Activated naive CD4-positive, alpha-beta T cell treated with anti-CD3 and anti-CD28 coated beads, Interleukin-2, amount 10 ng/mL, durations not matched to agents 7 days and 5 days (primary cell): ENCODE measurements at regions not wholly inside any gene's neighbourhood (a gene's known extent, or its start where the extent isn't known, plus 50 kb on each side); places are given as distances from the start of the nearest gene placed in this dataset.
"Not testable (repeated sequence)": the region's sequence is repeated elsewhere in the genome, so short reads cannot be mapped to it uniquely, and the experiment has no call there.

ENCODE experiments used
- CTCF ChIA-PET: fragments of 350-600 bp; sonication (Branson Sonifier 250); formaldehyde crosslinking; loops from one replicate; lab custom pipeline; 2021; ENCODE audit warnings: antibody characterized with exemption; lab: Charles Lee
- DNase-seq: peaks from one replicate; pipeline ENCODE4 v3.0.0-alpha.2; 2020
- H3K27ac Mint-ChIP-seq: one replicate; pipeline ENCODE4 v1.8.0; 2021; ENCODE audit warnings: mild to moderate bottlenecking, moderate library complexity, mixed read lengths
- H3K27me3 Mint-ChIP-seq: one replicate; pipeline ENCODE4 v1.8.0; 2021; ENCODE audit warnings: mild to moderate bottlenecking, mixed read lengths
- H3K36me3 Mint-ChIP-seq: one replicate; pipeline ENCODE4 v1.8.0; 2021; ENCODE audit warnings: mixed read lengths
- H3K4me1 Mint-ChIP-seq: one replicate; pipeline ENCODE4 v1.8.0; 2021; ENCODE audit warnings: mixed read lengths
- H3K4me3 Mint-ChIP-seq: one replicate; pipeline ENCODE4 v1.8.0; 2021; ENCODE audit warnings: mild to moderate bottlenecking, moderate library complexity, mixed read lengths
- H3K9me3 Mint-ChIP-seq: one replicate; pipeline ENCODE4 v1.8.0; 2021; ENCODE audit warnings: mixed read lengths

DNA sequence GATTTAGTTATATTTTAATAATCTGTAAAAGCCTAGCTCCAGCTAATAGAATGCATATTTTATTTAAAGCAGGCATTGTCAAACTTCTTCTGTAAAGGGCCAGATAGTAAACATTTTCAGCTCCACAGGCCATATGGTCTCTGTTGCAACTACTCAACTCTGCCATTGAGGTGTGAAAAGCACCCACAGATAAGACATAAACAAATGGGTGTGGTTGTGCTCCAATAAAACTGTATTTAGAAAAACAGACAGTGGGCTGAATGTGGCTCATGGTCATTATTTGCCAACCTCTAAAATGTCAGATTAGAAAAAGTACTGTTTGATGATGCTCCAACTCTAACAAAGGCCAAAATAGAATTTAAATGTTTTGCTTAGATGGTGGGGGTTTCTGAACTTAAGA is 519.9 kb downstream of the RNF144A start:
- peaks cover 41% of the 10 kb centered on the region for H3K4me1 Mint-ChIP-seq
- H3K9me3 Mint-ChIP-seq, result peaks cover 22% of the 10 kb centered on the region
- peak overlapping the region; percentile 91 for H3K27ac Mint-ChIP-seq
- CTCF ChIA-PET, result interaction anchor here (0.8 to 1.4 kb wide), 3 partner anchors 15 to 1247 kb away, joined by 3 to 4 read pairs (median 4); no protein-coding TSS in a partner anchor
- H3K27me3 Mint-ChIP-seq, result no peaks in the 10 kb centered on the region
- no peak for DNase-seq
- no peak overlapping the region for H3K4me3 Mint-ChIP-seq
- H3K36me3 Mint-ChIP-seq, result peaks cover 13% of the 10 kb centered on the region

DNA sequence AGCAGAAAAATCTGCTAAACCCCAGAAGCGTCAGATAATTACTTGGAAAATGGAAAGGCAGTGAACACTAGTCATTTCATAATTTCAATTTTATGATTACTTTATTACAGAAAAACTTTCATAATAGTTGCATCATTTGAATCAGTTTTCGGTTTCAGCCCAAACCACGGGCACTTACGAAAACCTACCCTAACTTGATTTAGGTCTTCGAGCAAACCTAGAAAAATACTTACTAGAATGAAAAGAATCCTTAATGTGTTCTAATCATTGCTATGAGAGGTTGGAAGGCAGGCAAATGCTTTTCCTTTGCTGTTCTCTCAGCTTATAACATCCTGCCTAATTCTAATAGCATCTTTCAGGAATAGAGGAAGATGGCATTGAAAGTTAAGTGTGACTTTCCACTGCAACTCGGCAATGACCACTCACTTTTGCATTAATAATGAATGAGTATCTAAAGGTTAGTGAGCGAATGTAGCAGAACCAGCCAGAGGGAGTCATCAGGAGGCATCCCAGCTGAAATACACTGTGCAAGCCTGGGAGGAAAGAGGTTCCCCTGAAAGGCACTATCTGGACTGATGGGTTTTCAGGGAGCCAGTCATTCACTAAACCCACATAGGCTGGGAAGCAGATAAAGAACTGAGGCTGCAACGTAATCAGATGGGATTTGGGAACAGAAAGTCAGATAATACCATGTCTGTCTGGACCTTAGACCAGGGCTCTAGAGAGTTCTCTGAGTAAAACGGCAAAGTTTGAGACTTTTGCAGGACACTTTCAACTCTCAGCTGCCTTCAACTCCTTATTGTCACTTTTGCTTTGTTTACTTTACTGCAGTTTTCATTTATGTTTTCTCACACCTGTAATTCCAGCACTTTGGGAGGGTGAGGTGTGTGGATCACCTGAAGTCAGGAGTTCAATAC is 520.8 kb downstream of the RNF144A start:
- no peaks in the 10 kb centered on the region for H3K27me3 Mint-ChIP-seq
- peaks cover 18% of the 10 kb centered on the region for H3K9me3 Mint-ChIP-seq
- no peak overlapping the region for H3K4me3 Mint-ChIP-seq
- CTCF ChIA-PET, result no interaction called here
- H3K4me1 Mint-ChIP-seq, result peaks cover 43% of the 10 kb centered on the region
- peak overlapping the region; percentile 91 for H3K27ac Mint-ChIP-seq
- H3K36me3 Mint-ChIP-seq, result peaks cover 10% of the 10 kb centered on the region
- peak; percentile 33 for DNase-seq

DNA sequence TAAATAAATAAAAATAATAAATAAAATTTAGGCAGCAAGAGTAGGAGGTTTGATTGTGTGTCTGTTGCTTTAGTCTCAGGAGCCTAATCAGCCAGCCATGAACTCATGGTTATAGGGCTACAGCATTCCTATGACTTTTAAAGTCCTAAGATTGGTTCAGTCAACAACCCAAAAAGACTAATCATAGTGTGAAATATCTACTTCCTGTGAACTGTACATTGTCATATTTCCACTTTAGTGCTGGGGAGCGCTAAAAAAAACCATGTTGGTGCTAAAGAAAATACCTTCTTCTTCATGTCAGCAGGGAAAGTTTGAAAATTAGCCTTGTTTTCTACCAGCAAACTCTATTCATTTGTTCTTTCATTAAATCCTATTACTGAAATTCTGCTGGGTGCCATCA is 521.6 kb downstream of the RNF144A start:
- Mint-ChIP-seq H3K9me3 (peaks cover 15% of the 10 kb centered on the region), H3K4me3 (no peak overlapping the region), H3K4me1 (peaks cover 48% of the 10 kb centered on the region), H3K27ac (peak overlapping the region; percentile 5), H3K27me3 (no peaks in the 10 kb centered on the region), H3K36me3 (peaks cover 9% of the 10 kb centered on the region)
- CTCF ChIA-PET, result no interaction called here
- DNase-seq, result no peak

DNA sequence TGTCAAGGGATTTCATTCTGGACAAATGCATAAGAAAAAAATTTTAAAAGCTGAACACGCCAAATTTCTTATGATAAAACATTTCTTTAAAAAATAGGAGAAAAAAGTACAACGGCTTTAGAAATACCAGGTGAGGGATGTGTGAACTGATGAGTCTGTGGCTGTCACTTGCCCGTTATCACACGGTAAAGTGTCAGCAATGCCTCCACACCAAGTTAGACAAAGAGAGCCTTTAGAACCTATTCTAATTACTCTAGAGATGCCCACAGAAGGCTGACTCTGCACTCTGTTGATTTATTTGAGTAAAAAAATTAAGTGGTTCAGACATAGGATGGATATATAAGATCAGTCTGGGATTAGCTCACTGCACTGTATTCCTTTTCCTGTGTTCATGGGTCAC is 523.8 kb downstream of the RNF144A start:
- Mint-ChIP-seq H3K4me1 (peaks cover 49% of the 10 kb centered on the region), H3K27me3 (no peaks in the 10 kb centered on the region), H3K27ac (no peak overlapping the region), H3K4me3 (no peak overlapping the region), H3K9me3 (peaks cover 9% of the 10 kb centered on the region), H3K36me3 (peaks cover 9% of the 10 kb centered on the region)
- CTCF ChIA-PET, result no interaction called here
- DNase-seq, result no peak

DNA sequence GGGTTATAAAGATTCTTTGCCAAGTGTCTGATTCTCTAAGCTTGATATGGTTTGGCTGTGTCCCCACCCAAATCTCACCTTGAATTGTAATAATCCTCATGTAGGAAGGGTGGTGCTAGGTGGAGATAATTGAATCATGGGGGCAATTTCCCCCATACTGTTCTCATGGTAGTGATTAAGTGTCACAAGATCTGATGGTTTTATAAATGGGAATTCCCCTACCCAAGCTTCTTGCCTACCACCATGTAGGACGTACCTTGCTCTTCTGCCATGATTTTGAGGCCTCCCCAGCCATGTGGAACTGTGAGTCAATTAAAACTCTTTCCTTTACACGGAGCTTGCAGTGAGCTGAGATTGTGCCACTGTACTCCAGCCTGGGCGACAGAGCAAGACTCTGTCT is 524.6 kb downstream of the RNF144A start:
- H3K27me3 Mint-ChIP-seq, H3K27ac Mint-ChIP-seq, DNase-seq, H3K36me3 Mint-ChIP-seq, H3K4me3 Mint-ChIP-seq: not testable (repeated sequence)
- CTCF ChIA-PET, result interaction anchor here (1.4 kb wide), 1 partner anchor 9 kb away, joined by 3 read pairs; no protein-coding TSS in a partner anchor
- peaks cover 10% of the 10 kb centered on the region for H3K9me3 Mint-ChIP-seq
- H3K4me1 Mint-ChIP-seq, result peaks cover 43% of the 10 kb centered on the region

DNA sequence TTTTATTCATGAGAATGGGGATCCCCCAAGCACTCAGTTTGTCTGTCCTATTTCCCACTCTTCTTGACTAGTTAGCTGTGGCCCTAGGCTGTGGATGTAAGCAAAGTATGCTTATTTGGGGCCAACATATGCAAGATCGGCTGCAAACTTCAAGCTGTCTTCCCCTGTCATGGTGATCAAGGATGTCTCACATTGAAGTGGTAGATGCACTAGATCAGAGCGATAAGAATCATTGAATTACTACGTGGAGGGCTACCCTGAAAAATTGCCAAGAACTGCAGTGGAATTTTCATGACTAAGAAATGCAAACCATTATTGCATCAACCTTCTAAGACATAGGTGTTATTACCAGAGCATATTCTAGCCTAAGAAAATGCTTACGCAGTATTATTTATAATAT is 527.4 kb downstream of the RNF144A start:
- CTCF ChIA-PET, result interaction anchor here (0.9 kb wide), 1 partner anchor 11 kb away, joined by 3 read pairs; no protein-coding TSS in a partner anchor
- peaks cover 12% of the 10 kb centered on the region for H3K9me3 Mint-ChIP-seq
- H3K36me3 Mint-ChIP-seq, result peaks cover 9% of the 10 kb centered on the region
- no peak overlapping the region for H3K4me3 Mint-ChIP-seq
- H3K4me1 Mint-ChIP-seq, result peaks cover 34% of the 10 kb centered on the region
- no peaks in the 10 kb centered on the region for H3K27me3 Mint-ChIP-seq
- DNase-seq, result no peak
- H3K27ac Mint-ChIP-seq, result no peak overlapping the region

DNA sequence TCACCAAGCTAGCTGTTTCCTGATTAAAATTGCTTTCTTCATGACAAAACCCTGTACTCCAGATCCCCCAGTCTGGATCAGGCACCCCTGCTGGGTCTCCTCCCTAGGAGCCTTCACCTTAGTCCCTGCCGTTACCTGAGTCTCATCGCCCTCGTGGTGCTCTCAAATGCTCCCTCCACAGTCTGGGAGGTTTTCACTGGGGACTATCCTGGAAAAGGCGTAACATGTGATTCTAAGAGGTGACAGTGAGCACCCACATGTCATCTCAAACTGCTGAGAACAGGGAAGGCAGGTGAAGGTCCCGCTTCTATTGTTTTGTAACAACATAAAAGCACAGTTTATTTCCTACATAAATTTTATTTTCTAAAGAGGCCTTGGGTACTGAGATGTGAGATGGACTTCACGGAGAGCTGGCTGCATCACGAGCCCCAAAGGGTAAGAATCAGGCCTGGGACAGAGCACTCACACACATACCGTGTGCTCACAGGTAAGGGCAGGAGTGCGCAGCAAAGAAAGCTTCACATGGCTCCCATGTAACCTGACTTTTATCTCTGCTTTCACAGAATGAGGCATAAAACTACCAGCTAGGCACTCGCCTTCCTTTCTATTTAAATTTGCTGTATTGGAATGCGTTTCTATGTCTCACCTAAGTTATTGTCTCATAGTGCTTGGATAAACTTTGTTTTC is 531.5 kb downstream of the RNF144A start:
- Mint-ChIP-seq H3K36me3 (peaks cover 7% of the 10 kb centered on the region), H3K27ac (peak overlapping the region; percentile 94), H3K9me3 (peaks cover 12% of the 10 kb centered on the region), H3K27me3 (no peaks in the 10 kb centered on the region), H3K4me3 (no peak overlapping the region), H3K4me1 (peaks cover 64% of the 10 kb centered on the region)
- CTCF ChIA-PET, result interaction anchor here (1.4 kb wide), 1 partner anchor 21 kb away, joined by 4 read pairs; no protein-coding TSS in a partner anchor
- no peak for DNase-seq

DNA sequence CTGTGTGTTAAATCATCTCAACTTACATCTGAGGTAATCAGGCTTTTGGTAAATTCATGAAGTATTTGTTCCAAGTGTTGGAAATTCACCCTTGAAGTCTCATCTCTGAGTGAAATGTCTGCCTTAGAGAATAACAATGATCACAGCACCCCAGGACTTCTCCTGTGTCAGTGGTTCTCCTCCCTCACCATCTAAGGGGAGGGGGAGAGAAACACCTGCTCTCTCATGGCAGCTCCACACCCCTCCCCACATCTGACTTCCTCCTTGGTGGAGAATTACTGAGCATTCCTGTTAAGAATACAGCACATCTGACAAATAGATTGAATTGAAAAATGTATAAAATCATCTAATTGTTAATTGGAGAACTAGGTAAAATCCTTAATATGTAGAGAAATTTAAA is 532.1 kb downstream of the RNF144A start:
- CTCF ChIA-PET, result interaction anchor here (1.4 kb wide), 1 partner anchor 21 kb away, joined by 4 read pairs; no protein-coding TSS in a partner anchor
- Mint-ChIP-seq H3K27me3 (no peaks in the 10 kb centered on the region), H3K4me3 (no peak overlapping the region), H3K4me1 (peaks cover 67% of the 10 kb centered on the region), H3K9me3 (peaks cover 9% of the 10 kb centered on the region), H3K36me3 (peaks cover 7% of the 10 kb centered on the region), H3K27ac (peak overlapping the region; percentile 94)
- DNase-seq, result no peak

DNA sequence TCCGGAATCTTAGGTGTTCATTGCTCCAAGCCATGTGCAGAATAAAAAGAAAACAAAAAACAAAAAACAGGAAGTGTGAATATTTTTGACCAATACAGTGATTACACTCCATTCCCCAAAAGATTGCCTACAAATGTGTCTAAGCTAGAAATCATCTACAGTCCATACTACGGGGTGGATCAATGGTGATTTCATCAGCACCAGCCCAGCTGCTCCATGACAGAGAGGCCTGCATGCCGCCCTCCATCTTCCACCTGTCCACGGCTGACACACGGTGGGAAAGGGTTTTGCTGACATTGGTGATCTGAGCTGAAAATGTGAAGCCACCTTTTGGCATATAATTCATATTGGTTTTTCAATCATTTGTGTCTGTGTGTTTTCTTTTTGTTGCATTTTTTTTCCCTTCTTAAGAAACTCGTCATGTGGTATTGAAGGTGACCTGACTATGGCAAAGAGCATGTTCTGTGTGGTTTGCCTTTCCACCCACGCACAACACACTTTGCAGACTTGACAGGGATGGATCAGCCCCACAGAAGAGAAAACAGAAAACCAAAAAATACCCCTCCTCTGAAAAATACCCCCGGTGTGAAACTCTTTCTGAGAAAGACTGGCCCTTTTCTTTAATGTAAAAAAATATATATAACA is 533.1 kb downstream of the RNF144A start:
- Mint-ChIP-seq H3K4me1 (peaks cover 73% of the 10 kb centered on the region), H3K27ac (peak overlapping the region; percentile 94), H3K27me3 (no peaks in the 10 kb centered on the region), H3K36me3 (peaks cover 7% of the 10 kb centered on the region), H3K4me3 (peak overlapping the region; percentile 3), H3K9me3 (peaks cover 7% of the 10 kb centered on the region)
- peak; percentile 63 for DNase-seq
- CTCF ChIA-PET, result interaction anchor here (1.3 kb wide), 2 partner anchors 8 to 277 kb away, joined by 3 read pairs; no protein-coding TSS in a partner anchor

DNA sequence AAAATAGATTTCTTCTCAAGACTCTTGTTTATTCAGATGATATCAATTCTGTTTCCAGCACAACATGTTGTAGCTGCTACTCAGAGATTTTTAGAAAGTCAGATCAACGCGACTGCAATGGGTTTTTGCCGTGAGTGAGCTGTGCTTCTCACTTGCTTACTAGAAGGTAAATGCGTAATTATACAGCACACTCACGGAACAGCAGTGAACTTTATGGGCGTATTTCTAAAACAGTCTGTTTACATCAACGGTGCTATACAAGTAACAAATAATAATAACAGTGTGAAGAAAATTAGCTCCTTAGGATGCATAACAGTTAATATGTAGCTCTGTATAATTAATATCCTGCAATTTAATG is 533.6 kb downstream of the RNF144A start:
- CTCF ChIA-PET, result interaction anchor here (1.3 kb wide), 2 partner anchors 9 to 277 kb away, joined by 3 read pairs; no protein-coding TSS in a partner anchor
- peak; percentile 40 for DNase-seq
- peaks cover 7% of the 10 kb centered on the region for H3K36me3 Mint-ChIP-seq
- H3K27me3 Mint-ChIP-seq, result no peaks in the 10 kb centered on the region
- peaks cover 7% of the 10 kb centered on the region for H3K9me3 Mint-ChIP-seq
- no peak overlapping the region for H3K4me3 Mint-ChIP-seq
- peaks cover 73% of the 10 kb centered on the region for H3K4me1 Mint-ChIP-seq
- peak overlapping the region; percentile 94 for H3K27ac Mint-ChIP-seq

DNA sequence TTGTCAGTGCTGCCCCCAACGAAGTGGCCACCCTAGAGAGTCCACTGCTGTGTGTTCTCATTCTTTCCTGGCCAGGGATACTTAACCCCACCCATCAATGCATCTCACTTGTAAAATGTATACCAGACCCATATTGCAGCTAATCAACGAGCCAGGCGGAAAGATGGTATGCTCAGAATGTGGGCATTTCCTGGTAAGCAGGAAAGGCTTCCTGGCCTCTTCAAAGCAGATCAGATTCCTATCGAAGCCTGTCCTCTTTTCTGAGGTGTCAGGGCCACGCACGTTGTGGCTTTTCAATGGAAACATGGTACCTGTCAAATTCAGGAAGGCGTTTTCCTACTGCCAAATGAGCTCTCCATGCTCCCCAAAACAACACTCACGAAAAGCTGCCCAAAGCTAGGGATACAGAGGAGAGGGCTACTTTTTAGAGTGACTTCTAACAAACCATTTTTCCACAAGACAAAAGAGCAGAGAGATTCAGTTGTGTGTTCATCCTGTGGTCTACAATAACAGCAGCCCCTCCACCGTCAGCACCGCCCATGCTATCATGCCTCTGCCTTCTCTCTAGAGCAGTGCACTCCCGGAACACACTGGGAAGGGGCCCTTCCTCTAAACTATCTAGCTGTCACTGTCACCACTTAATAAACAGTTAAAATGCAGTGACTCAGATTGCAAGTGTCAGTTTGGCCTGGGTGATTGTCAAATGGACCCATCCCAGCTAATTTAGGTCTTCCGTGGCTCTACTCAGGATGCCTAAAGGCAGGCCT is 535.1 kb downstream of the RNF144A start:
- Mint-ChIP-seq H3K9me3 (peaks cover 3% of the 10 kb centered on the region), H3K27me3 (no peaks in the 10 kb centered on the region), H3K27ac (peak overlapping the region; percentile 94), H3K36me3 (peaks cover 7% of the 10 kb centered on the region), H3K4me3 (no peak overlapping the region), H3K4me1 (peaks cover 70% of the 10 kb centered on the region)
- DNase-seq, result peak; percentile 52
- CTCF ChIA-PET, result interaction anchor here (1.2 to 1.3 kb wide), 2 partner anchors 15 to 16 kb away, joined by 4 read pairs; no protein-coding TSS in a partner anchor

DNA sequence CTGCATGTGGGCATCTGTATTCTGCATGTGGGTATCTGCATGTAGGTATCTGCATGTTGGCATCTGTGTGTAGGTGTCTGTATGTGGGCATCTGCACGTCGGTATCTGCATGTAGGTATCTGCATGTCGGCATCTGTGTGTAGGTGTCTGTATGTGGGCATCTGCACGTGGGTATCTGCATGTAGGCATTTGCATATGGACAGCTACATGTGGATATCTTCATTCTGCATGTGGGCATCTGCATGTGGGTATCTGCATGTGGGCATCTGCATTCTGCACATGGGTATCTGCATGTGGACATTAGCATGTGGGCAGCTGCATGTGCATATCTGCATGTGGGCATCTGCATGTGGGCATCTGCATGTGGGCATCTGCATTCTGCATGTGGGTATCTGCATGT is 537.4 kb downstream of the RNF144A start:
- CTCF ChIA-PET, result no interaction called here
- Mint-ChIP-seq H3K27ac (no peak overlapping the region), H3K27me3 (no peaks in the 10 kb centered on the region), H3K4me3 (no peak overlapping the region), H3K9me3 (peaks cover 3% of the 10 kb centered on the region), H3K36me3 (peaks cover 7% of the 10 kb centered on the region), H3K4me1 (peaks cover 56% of the 10 kb centered on the region)
- no peak for DNase-seq

DNA sequence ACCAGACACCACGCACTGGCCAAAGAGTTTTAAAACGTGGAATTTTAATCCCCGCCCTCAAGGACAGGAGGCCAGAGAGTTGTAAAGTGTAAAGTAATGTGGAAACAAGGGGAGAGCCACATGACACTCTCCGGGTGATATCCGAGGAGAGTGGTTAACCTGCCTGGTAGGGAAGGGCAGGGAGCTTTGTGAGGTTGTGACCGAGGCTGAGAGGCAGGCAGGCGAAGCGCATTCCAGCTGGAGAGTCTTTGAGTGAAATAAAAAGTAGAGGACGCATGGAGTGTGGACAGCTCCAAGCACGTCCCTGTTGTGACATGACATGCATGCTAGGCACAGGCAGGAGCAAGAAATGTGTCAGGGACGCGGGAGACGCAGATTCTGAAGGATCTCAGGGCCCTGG is 539.5 kb downstream of the RNF144A start:
- Mint-ChIP-seq H3K9me3 (peaks cover 3% of the 10 kb centered on the region), H3K36me3 (peaks cover 7% of the 10 kb centered on the region), H3K27ac (no peak overlapping the region), H3K4me1 (peaks cover 35% of the 10 kb centered on the region), H3K4me3 (no peak overlapping the region), H3K27me3 (no peaks in the 10 kb centered on the region)
- no peak for DNase-seq
- CTCF ChIA-PET, result interaction anchor here (1.0 kb wide), 1 partner anchor 9 kb away, joined by 4 read pairs; no protein-coding TSS in a partner anchor
